Left cardiac atrium (tissue), 4 donors: ENCODE measurements at regions not wholly inside any gene's neighbourhood (a gene's known extent, or its start where the extent isn't known, plus 50 kb on each side); places are given as distances from the start of the nearest gene placed in this dataset.

Experiments used
- ATAC-seq, 2 donors: fragments of 200-7000 bp; cut with Tn5 transposase; one replicate each; pipeline ENCODE4 v1.9.1; 2020; ENCODE audit warnings: mild to moderate bottlenecking in 2 of 2, moderate library complexity in 2 of 2
- DNase-seq: peaks from one replicate; pipeline ENCODE4 v3.0.0-alpha.2; 2020
- intact Hi-C, 2 donors: fragments of 100-400 bp; cut with DNase I; formaldehyde crosslinking; loops; one replicate each; pipeline versions ENCODE4 v1.14.1 to v1.15.1; 2022 to 2023
- donor health status: DM: no; HTN: yes; CAD: no.
- donor health status: DM: no; HTN: yes; CAD: no; lungs with severe emphysema.
- donor health status: DM: yes; HTN: yes; CAD: no.
- donor health status: Dilated cardiomyopathy.

DNA sequence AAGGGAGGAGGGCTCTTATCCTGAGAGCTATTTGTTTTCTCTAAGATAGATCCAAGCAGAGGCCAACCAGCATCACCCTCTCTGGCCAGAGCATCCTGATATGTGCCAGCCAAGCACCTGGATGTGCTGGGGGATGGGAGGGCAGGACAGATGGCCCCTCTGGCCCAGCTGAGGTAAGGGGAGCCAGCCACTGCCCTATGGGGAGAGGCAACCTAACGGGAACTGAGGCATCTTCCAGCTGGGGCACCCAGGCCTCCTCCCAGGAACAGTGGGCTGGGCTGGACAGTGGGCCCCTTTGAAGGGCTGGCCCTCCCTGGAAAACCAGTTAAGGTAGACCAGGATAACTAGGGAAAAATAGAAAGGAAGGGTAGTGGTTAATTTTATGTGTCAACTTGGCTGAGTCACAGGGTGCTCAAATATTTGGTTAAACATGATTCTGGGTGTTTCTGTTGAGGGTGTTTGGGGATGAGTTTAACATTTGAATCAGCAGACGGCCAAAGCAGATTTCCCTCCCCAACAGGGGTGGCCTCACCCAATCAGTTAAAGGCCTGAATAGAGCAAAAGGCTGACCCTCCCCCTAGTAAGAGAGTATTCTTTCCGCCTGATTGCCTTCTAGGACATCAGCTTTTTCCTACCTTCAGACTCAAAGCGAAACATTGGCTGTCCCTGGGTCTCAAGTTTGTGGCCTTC is 595.1 kb downstream of the BUD13 start:
- DNase-seq (no peak), ATAC-seq (no peak)
- intact Hi-C loops = no loop called here

DNA sequence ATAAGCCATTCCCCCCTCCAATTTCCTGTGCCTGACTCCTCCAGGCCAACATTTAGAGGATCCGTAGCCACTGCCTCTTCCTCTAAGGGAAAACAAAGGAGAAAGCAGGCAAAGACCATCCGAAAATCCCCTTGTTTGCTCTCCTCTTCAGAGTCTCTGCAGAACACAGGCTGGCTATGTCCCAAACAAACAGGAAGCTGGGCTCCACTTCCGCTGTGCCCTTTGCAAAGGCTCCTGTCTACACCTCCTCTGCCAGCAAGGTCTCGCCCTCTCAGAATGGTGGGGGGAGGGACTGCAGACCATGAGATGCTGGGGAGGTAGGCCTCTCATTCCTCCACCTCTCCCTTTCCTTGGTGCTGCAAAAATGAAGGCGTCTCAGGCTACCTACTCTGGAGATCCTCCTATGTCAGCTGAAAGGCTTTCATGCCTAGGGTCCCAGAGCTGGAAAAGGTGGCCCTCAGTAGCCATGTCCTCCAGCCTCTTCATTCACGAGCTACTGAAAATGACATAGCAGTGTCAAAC is 596.2 kb downstream of the BUD13 start:
- intact Hi-C loops = no loop called here
- ATAC-seq (no peak), DNase-seq (no peak)

DNA sequence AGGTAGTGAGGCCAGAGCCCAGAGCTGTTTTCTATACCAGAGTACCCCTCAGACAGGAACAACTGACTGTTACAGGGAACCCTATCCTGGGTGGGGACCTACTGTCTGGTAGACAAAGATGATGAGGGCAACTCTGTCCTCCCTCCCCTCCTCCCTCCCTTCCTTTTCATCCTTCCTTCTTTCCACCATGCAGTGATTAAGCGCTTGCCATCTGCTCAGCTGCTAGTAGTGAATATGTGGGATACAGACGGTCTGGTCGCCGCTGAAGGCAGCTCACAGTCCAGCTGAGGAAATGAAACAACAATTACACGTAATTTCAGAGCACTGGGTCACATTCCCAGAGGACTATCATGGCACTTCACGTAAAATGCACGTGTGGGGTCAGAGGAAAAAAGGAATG is 597.1 kb downstream of the BUD13 start:
- ATAC-seq (no peak), DNase-seq (no peak)
- intact Hi-C loops = no loop called here

DNA sequence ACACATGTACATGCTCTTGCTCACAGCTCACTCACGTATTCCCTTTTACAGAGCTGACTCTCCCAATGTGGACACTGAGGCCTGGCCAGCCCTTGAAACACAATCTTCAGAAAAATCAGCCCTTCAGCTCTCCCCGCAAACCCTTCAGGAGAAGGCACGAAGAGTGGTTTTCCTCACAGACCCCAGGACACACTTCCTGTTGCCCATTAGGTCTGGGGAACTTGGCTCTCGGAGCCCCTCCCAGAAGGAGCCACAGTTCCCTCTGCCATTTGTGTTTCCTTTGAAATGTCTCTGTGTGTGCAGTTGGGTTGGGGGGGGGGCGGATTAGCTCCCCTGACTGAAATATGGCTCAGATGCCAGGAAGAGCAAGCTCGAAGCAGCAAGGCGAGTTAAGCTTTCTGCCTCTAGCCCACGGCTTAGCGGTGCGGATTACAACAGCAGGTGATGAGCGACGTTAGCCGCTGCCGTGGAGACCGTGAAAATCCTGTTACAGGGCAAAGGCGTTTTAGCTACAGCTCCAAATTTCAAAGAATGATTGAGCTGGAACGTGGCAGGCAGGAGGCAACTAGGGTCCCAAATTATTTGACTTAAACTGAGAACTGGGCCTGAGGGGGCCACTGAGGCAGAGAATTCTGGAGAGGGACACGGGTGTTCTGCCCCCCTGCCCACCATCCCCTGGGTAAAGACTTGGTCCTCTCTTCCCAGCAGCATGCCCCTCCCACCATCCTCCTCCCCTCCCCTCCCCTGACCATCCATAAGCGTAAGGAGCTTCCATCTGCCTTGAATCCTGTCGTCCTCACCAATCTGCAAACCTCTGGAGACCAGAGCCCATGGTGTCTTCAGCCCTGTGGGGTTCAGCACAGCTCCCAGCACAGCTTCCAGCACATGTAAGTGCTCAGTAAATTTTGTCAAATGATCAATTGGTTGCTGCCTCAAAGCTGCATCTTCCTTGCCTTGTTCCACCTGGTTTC is 598.6 kb downstream of the BUD13 start:
- DNase-seq (no peak), ATAC-seq (no peak)
- intact Hi-C loops = no loop called here

DNA sequence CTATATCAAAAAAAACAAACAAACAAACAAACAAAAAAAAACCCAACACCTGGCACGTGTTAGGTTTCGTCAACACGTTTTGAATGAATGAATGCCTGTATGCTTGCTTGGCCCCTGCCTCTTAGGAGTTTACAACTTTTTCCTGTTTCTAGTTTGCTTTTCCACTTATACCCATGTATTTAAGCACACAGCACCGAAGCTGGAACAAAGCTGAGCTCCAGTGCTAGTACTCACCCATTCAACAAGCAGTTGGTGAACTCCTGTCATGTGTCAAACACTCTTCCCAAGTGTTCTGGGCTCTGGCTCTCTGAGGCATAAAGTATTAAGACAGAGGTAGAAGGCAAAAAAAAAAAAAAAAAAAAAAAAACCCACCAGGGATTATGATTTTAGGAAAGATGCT is 599.3 kb downstream of the BUD13 start:
- DNase-seq (no peak), ATAC-seq (no peak)
- intact Hi-C loops = no loop called here

DNA sequence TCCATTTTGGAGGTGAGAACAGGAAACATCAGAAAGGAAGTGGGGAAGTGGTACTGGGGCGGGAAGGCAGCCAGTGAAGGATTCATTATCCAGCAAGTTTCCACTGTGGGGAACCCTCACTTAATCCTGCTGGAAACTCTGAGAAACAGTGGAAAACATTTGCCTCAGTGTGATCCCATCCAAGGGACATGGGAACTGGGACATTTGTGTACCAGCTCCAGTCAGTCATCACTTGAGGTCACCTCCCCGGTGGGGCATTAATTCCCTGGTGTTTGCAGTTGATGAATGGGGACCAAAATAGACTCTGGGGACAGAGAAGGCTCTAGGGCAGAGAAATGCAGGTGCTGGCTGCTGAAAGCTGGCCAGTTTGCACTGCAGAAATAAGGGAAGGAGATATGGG is 599.9 kb downstream of the BUD13 start:
- DNase-seq (no peak), ATAC-seq (no peak)
- intact Hi-C loops = no loop called here

DNA sequence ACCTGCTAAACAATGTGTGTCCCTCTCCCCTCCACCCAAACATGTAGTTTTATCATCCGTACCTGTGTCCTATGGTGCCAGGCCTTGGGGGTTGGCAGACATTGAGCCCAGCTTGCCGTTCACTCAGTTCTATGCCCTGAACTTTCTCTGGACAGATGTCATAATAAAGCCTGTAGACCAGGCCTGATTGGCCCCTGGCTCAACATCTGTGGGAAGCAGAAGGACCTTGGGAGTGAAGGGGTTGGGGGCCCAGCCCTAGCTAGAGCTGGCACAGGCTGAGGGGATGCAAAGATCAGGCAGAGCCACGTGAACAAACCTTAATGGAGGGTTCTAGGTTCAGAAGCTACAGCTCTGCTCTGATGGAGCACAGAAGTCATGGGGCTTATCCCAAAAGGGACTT is 600.6 kb downstream of the BUD13 start:
- intact Hi-C loops = no loop called here
- DNase-seq (no peak), ATAC-seq (no peak)

DNA sequence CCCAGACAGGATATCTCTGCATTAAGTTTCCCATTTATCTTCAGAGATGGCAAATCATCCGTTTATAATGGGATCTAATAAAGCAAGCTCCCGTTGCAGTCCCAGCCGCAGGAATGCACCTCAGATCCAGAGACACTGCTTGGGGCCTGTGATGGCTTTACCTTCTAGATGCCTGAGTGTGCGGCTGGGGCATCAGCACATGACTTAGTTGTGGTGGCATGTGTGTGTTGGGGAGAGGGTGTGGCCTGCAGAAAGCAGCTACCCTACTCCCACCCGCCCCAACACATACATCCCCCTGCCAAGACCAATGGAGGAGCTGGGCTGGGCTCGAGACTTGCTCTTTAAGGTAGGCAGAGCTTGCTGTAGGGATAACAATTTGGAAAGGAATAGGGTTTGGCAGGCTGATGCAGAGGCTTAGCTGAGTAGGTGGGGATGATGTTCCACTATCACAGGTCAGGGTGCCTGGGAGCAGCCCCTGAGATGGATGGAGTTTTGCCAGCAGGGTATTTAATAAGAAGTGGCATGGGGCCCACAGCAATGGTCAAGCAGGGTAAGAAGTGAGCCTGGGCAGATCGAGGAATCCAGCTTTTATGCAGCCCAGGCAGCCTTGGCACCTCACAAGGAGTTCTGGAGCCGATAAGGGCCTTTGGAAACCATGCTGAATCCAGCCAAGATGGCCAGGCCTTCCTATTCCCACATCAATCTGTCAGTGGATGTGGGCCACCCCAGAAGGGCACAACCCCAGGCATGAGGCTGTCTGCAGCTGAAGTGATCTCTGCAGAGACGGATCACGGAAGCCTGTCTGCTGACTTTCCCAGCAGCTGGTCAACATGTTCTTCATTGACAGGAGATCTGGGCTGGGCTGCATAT is 601.3 kb downstream of the BUD13 start:
- DNase-seq = no peak
- no peak for ATAC-seq
- intact Hi-C loops = no loop called here

DNA sequence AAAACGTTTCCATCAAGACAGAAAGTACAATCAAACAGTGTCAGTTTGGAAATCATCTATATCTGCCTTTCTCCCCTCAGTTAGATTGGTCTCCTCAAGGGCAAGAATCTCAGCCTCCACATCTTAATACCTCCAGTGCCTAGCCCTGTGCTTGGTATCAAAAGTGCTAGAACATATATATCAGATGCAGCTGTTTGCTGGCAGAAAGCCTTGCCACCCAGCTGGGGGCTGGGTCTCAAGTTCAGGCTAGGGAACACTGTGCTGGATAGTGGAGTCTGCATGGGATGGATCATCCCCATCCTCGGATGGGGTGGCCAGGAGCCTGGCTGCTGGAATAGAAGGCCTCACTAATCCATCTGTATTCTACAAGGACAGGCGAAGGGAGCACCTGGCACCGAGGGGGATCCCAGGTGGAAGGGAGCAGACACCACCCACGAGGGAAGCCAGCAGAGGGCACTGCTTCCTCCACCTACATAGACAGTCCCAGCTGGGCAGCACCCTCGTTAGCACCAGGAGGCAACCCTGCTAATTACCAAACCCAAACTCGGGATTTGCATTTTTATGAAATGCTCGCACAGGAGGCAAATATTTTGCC is 602.2 kb downstream of the BUD13 start:
- no peak for ATAC-seq
- intact Hi-C loops = no loop called here
- DNase-seq = no peak

DNA sequence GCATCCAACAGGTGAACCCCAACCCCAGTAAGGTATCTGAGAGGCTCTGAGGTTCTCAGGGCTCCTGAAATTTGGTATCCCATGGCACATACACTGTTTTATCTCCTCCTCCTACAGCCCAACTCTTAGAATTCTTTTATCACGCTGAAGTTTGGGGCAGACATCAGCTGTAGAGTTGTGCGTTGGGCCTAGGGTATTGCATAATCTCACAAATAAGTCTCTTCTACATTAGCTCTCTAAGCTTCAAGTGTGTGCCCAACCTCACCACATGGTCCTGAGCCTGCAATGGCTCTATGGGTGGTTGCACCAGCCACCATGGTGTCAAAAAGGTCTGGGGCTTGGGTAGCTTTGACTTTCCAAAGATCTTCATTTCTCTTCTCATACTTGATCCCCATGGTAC is 603.0 kb downstream of the BUD13 start:
- intact Hi-C loops = no loop called here

DNA sequence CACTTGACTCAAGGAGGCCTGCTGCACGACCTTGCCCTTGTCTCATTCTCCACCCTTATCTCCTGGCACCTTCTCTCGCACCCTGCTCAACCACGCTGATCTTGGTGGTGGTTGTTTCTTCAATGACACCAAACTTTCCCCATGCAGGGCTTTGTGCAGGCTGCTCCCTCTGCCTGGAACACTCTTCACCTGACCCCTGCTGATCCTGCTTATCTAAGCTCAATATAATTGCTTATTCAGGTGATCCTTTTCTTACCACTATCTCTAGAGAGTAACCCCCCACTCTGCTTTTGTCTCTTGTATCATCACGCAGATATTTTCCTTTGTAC is 604.4 kb downstream of the BUD13 start:
- intact Hi-C loops = no loop called here
- no peak for DNase-seq
- ATAC-seq = no peak

More for the DNA sequence above, 603.0 kb downstream of the BUD13 start:
- DNase-seq (no peak), ATAC-seq (no peak)

DNA sequence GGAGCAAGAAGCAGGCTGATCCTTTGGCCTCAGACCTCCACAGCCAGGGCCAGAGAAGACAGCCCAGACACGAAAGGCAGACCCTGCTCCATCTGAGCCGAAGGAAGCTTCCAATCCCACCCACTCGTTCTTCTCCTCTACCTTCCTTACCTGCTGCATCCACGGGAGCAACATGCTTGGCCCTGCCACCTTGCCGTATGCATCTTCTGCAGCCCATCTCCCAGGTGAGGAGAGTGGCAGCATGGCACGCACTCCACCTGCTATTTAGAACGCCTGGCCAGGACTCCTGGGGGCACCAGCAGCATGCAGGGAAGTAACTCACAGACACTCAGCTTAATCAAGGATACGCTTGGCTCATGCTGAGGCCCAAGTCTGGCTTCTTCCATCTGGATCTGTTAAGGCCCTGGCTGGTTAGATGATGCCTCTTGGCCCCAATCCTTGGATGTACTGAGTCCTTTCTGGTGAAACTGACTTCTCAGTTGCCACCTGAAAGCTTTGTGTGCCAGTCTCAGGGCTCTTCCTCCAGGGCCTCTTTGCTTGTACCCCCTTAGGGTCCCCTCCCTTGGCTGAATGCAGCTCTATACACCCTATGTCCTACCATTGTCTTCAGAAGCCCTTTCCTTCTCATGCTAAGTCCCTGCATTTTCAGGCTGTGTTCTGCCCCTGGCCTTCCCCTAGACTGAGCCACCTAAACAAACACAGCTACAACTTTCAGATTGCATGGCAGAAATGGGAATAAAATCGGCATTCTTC is 604.9 kb downstream of the BUD13 start:
- intact Hi-C loops = no loop called here
- no peak for ATAC-seq
- DNase-seq = no peak

DNA sequence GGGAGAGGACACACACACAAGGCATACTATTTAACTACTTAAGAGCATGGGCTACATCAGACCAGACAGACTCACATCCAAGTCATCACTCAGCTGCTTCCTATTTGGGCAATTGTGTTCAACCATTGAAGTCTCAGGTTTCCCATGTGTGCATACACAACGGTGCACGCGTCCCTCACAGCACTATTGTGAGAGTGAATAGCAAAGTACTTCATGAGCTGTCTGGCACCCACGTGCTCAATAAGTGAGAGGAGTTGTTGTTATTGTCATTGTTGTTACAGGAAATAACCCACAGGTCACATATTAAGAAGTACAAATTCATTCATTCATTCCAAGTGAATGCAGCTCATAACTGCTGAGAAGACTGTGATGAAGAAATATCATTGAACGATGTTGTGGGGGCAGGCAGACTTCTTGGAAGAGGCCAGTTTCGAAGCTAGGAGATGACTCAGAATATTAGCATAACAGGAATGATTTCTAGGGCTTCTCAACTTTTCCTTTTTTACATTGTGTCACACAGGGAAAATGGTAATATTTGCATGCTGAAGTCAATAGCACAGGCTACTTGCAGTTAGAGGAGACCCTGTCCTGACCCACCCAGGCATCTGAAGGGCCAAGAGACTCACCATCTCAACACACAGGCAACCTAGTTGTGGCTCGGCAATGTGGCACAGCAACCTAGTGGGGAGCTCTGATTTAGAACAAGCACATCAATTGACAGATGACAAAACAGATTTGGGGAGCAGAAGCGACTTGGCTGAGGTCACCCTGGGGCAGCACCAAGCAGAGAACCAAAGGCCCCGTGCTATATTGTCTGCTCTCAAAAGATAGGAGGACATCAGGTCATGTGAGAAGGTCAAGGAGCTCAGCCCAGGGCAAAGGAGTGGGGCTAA is 606.0 kb downstream of the BUD13 start:
- DNase-seq = no peak
- intact Hi-C loops = no loop called here

DNA sequence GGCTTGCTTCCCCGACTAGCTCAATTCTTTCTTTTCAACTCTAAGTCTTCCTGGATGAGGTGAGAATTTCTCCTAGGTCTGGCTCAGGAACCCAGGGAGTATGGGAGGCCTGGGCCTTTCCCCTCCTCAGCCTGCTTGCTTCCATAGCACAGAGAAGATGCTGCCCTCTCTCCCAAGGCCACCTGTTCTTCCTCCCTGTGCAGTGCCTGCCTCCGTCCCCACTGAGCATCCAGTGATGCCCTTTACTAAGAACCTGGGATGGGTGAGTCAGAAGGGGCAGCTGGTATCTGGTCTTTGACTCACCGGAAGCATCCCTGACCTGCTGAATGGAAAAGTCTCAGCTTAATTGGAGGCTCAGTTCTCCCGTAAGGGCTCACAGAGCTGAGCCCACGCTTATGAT is 607.9 kb downstream of the BUD13 start:
- ATAC-seq = no peak
- intact Hi-C loops = no loop called here
- DNase-seq = no peak

More for the DNA sequence above, 606.0 kb downstream of the BUD13 start:
- ATAC-seq = no peak

DNA sequence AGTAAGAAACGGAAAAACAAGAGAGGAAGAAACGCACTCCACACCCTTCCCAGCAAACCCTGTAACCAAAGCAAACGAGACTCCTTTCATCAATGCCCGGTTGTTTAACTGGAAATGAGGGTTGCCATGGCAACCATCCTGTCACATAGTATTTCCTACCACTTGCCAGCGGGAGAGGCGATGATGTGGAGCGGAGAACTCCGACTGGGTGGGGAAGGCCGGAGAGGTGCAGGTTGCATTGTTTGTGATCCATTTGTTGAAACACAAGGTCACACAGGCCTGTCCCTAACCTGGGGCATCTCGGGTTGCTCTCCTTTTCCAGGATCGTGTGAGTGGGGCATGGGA is 609.9 kb downstream of the BUD13 start:
- ATAC-seq (no peak), DNase-seq (no peak)
- intact Hi-C loops = no loop called here

DNA sequence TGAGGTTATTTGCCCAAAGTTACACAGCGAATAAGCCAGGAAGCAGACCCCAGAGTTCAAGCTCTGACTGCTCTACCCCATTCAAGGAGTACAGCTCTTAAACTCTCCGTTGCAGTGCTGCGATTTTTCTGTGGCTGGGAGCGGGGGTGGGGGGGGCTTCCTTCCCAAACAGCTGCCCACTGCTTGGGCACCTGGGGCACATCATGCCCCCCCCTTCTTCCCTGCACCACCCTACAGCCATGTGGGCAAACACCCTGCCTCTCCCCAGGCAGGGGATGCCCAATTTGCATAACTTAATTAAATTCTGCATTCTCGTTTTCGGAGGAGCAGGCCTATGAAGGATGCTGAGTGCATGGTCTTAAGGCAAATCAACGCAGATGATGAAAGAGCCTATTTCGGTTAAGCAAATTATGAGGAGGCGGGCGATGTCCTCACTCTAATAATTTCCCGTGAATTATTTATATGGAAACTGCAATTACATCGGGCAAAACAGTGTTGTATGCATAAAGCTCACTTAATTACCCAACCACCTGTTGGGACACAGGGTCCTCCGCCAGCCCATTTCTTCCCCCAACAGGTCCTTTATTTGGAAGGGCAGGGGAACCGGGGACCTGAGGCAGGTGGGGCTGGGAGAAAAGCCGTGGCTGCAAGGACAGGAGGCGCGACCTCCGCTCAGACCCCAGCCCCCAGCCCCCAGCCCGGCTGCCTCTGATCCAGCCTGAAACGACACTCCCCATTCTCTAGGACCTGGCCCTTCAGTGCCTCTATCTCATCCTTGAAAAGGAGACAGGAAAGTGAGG is 610.5 kb downstream of the BUD13 start:
- ATAC-seq = no peak
- DNase-seq = no peak

DNA sequence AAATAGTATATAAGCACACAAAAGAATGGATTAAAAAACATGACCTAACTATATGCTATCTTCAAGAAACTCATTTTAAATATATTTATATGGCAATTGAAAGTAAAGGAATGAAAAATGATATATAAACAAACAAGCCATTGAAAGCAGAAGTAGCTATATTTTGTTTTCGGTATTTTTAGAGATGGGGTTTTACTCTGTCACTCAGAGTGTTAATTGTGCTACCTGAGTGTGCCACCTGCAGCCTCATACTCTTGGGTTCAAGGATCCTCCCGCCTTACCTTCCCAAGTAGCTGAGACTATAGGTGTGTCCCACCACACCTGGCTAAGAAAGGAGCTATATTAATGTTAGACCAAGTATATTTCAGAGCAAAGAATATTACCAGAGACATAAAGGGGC is 624.1 kb downstream of the BUD13 start:
- DNase-seq (no peak), ATAC-seq (no peak)
- intact Hi-C loops = no loop called here

More for the DNA sequence above, 610.5 kb downstream of the BUD13 start:
- intact Hi-C loops = no loop called here
